Psoas muscle (tissue), 7 donors: ENCODE measurements at regions not wholly inside any gene's neighbourhood (a gene's known extent, or its start where the extent isn't known, plus 50 kb on each side); places are given as distances from the start of the nearest gene placed in this dataset.

Experiments used
- ATAC-seq, 4 donors: fragments of 200-7000 bp; cut with Tn5 transposase; one replicate each; pipeline ENCODE4 v1.9.1; 2020; ENCODE audit warnings: moderate library complexity in 3 of 4, mild to moderate bottlenecking in 2 of 4
- DNase-seq, 2 donors: peaks; one replicate each; pipeline ENCODE4 v3.0.0-alpha.2; 2020
- H3K27ac ChIP-seq: fragments of 200-600 bp; one replicate; pipeline ENCODE4 v1.8.0; 2022
- H3K27me3 ChIP-seq, 3 donors: fragments of 200-600 bp in 1 of 3; one replicate each; pipeline versions ENCODE4 v1.6.1 to v1.8.0; 2013 to 2022; ENCODE audit warnings: low read length in 2 of 3, mild to moderate bottlenecking in 2 of 3, moderate library complexity in 1 of 3; ENCODE audit not compliant: insufficient read depth in 3 of 3
- H3K36me3 ChIP-seq, 2 donors: fragments of 200-600 bp in 1 of 2; one replicate each; pipeline versions ENCODE4 v1.6.1 to v1.8.0; 2013 to 2022; ENCODE audit warnings: low read depth in 1 of 2, mild to moderate bottlenecking in 1 of 2, moderate library complexity in 1 of 2; ENCODE audit not compliant: insufficient read depth in 1 of 2
- H3K4me1 ChIP-seq: fragments of 200-600 bp; one replicate; pipeline ENCODE4 v1.8.0; 2022
- H3K4me3 ChIP-seq: fragments of 200-600 bp; one replicate; pipeline ENCODE4 v1.8.0; 2022; ENCODE audit warnings: mild to moderate bottlenecking
- H3K9me3 ChIP-seq: fragments of 200-600 bp; one replicate; pipeline ENCODE4 v1.8.0; 2022
- CTCF ChIP-seq: fragments of 200-600 bp; IDR thresholded peaks from one replicate; pipeline ENCODE4 v1.8.0; 2022; ENCODE audit warnings: antibody characterized with exemption
- WGBS, 3 donors: extraction: QIAGEN DNeasy Blood & Tissue Kit; methylation state at CpG; one replicate each; pipeline versions ENCODE4 v1.1.6 to v1.1.7; 2013; 5-methylcytosine and 5-hydroxymethylcytosine counted together
- intact Hi-C, 2 donors: fragments of 100-400 bp; cut with DNase I; formaldehyde crosslinking; loops; one replicate each; pipeline versions ENCODE4 v1.11.0 to v1.14.2; 2022
- donor health status: healthy with polysubstance abuse.
- donor health status: DM: no; HTN: no; CAD: no; lungs with moderate emphysema.
- donor health status: Bipolar disorder and iron deficiency.
- donor health status: healthy.
- donor health status: DM: yes; HTN: yes; CAD: no.
- donor health status: DM: no; HTN: no; CAD: no.
- donor health status: DM: yes; HTN: yes; CAD: no.

- DNase-seq (no peak), ATAC-seq (no peak)
- H3K4me1 ChIP-seq: no peaks in the 10 kb centered on the region
- 78 to 89% (median 88%) methylated on average over 2 of the region's 2 CpGs for WGBS, 3 donors
- no peak overlapping the region for H3K27ac ChIP-seq
- no peak overlapping the region for H3K4me3 ChIP-seq
- H3K9me3 ChIP-seq: no peaks in the 10 kb centered on the region
- intact Hi-C loops: no loop called here
- no peaks in the 10 kb centered on the region for H3K27me3 ChIP-seq
- no peaks in the 10 kb centered on the region for H3K36me3 ChIP-seq
- TF ChIP-seq CTCF: no peak
Observed at GRCh38 chr14:42111355-42111754, 504.7 kb downstream of the LRFN5 start.

GRCh38 chr14:42110167-42110566 is 503.5 kb downstream of the LRFN5 start:
- Histone ChIP-seq H3K4me1 (no peaks in the 10 kb centered on the region), H3K9me3 (no peaks in the 10 kb centered on the region), H3K36me3 (no peaks in the 10 kb centered on the region), H3K27me3 (no peaks in the 10 kb centered on the region), H3K27ac (no peak overlapping the region), H3K4me3 (no peak overlapping the region)
- ATAC-seq: peak in 1 of 4 donors; percentile 49
- WGBS, 3 donors: 46 to 56% (median 55%) methylated on average over 1 of the region's 1 CpG
- DNase-seq: no peak
- intact Hi-C loops: no loop called here
- TF ChIP-seq CTCF: no peak

- DNase-seq: no peak
Observed at GRCh38 chr14:42095155-42095554, 488.5 kb downstream of the LRFN5 start.

GRCh38 chr14:42090122-42090521 is 483.4 kb downstream of the LRFN5 start:
- Histone ChIP-seq H3K4me1 (no peaks in the 10 kb centered on the region), H3K9me3 (no peaks in the 10 kb centered on the region), H3K27ac (no peak overlapping the region), H3K4me3 (no peak overlapping the region), H3K27me3 (no peaks in the 10 kb centered on the region), H3K36me3 (no peaks in the 10 kb centered on the region)
- 65 to 70% (median 68%) methylated on average over 3 of the region's 3 CpGs for WGBS, 3 donors
- DNase-seq (no peak), ATAC-seq (no peak)
- no peak for TF ChIP-seq CTCF
- intact Hi-C loops: no loop called here

More at GRCh38 chr14:42095155-42095554, 488.5 kb downstream of the LRFN5 start:
- no peaks in the 10 kb centered on the region for H3K36me3 ChIP-seq
- intact Hi-C loops: no loop called here
- no peak overlapping the region for H3K4me3 ChIP-seq
- H3K27me3 ChIP-seq: no peaks in the 10 kb centered on the region
- TF ChIP-seq CTCF: no peak
- H3K9me3 ChIP-seq: no peaks in the 10 kb centered on the region
- H3K27ac ChIP-seq: no peak overlapping the region
- no peak for ATAC-seq
- WGBS, 3 donors: 52 to 64% (median 53%) methylated on average over 2 of the region's 2 CpGs
- no peaks in the 10 kb centered on the region for H3K4me1 ChIP-seq

- intact Hi-C loops: no loop called here
- no peak for DNase-seq
- Histone ChIP-seq H3K4me3 (no peak overlapping the region), H3K27me3 (no peaks in the 10 kb centered on the region), H3K4me1 (no peaks in the 10 kb centered on the region), H3K9me3 (no peaks in the 10 kb centered on the region), H3K27ac (no peak overlapping the region), H3K36me3 (no peaks in the 10 kb centered on the region)
- TF ChIP-seq CTCF: no peak
- ATAC-seq: no peak
Observed at GRCh38 chr14:42079911-42080310, 473.2 kb downstream of the LRFN5 start.
